ENCODE measurements at regions not wholly inside any gene's neighbourhood (a gene's known extent, or its start where the extent isn't known, plus 50 kb on each side); places are given as distances from the start of the nearest gene placed in this dataset.

- POLR2A ChIA-PET (ENCODE audit: low non-redundant PET): no interaction called here
- H3K27ac ChIP-seq: no peak overlapping the region
- no peak for TF ChIP-seq CTCF (conservative IDR thresholded peaks at IDR 0.05; ENCODE audit: low read depth)
- DNase-seq (ENCODE audit: low spot score): peak; percentile 79
- CTCF ChIA-PET: interaction anchor here (0.6 to 1.9 kb wide), 5 partner anchors 11 to 198 kb away, joined by 3 to 19 read pairs (median 3); no protein-coding TSS in a partner anchor
Measured at GRCh38 chr6:109892451-109893435, 85.4 kb upstream of the GPR6 start.

- TF ChIP-seq CTCF (conservative IDR thresholded peaks at IDR 0.05; ENCODE audit: low read depth): no peak
- H3K27ac ChIP-seq: no peak overlapping the region
- POLR2A ChIA-PET (ENCODE audit: low non-redundant PET): no interaction called here
- CTCF ChIA-PET: interaction anchor here (0.6 to 1.9 kb wide), 4 partner anchors 12 to 199 kb away, joined by 3 to 19 read pairs (median 3); no protein-coding TSS in a partner anchor
- DNase-seq (ENCODE audit: low spot score): no peak
Measured at GRCh38 chr6:109893606-109894005, 84.5 kb upstream of the GPR6 start.

- CTCF ChIA-PET: interaction anchor here (1.1 kb wide), 2 partner anchors 12 to 145 kb away, joined by 3 read pairs; no protein-coding TSS in a partner anchor
- no peak for DNase-seq (ENCODE audit: low spot score)
- H3K27ac ChIP-seq: no peak overlapping the region
- TF ChIP-seq CTCF (conservative IDR thresholded peaks at IDR 0.05; ENCODE audit: low read depth): no peak
- POLR2A ChIA-PET (ENCODE audit: low non-redundant PET): no interaction called here
Measured at GRCh38 chr6:109894181-109894580, 83.9 kb upstream of the GPR6 start.

GRCh38 chr6:109896341-109896740 lies 81.8 kb upstream of the GPR6 start:
- ChIA-PET CTCF (no interaction called here), POLR2A (ENCODE audit: low non-redundant PET) (no interaction called here)
- TF ChIP-seq CTCF (conservative IDR thresholded peaks at IDR 0.05; ENCODE audit: low read depth): no peak
- no peak for DNase-seq (ENCODE audit: low spot score)
- H3K27ac ChIP-seq: no peak overlapping the region

- POLR2A ChIA-PET (ENCODE audit: low non-redundant PET): no interaction called here
- H3K27ac ChIP-seq: no peak overlapping the region
- TF ChIP-seq CTCF (conservative IDR thresholded peaks at IDR 0.05; ENCODE audit: low read depth): no peak
- DNase-seq (ENCODE audit: low spot score): no peak
- CTCF ChIA-PET: no interaction called here
Measured at GRCh38 chr6:109897025-109897424, 81.1 kb upstream of the GPR6 start.

GRCh38 chr6:109897561-109898080 lies 80.5 kb upstream of the GPR6 start:
- CTCF ChIA-PET: no interaction called here
- POLR2A ChIA-PET (ENCODE audit: low non-redundant PET): no interaction called here
- DNase-seq (ENCODE audit: low spot score): no peak
- no peak overlapping the region for H3K27ac ChIP-seq
- no peak for TF ChIP-seq CTCF (conservative IDR thresholded peaks at IDR 0.05; ENCODE audit: low read depth)
